HG02938 (cell line): ENCODE measurements at regions not wholly inside any gene's neighbourhood (a gene's known extent, or its start where the extent isn't known, plus 50 kb on each side); places are given as distances from the start of the nearest gene placed in this dataset.
"Not testable (repeated sequence)": the region's sequence is repeated elsewhere in the genome, so short reads cannot be mapped to it uniquely, and the experiment has no call there.

Source experiments
- ATAC-seq: cut with Tn5 transposase; IDR thresholded peaks from one replicate; pipeline ENCODE4 v1.9.1; 2021; ENCODE audit warnings: mild to moderate bottlenecking, moderate library complexity; ENCODE audit not compliant: unreplicated experiment

DNA sequence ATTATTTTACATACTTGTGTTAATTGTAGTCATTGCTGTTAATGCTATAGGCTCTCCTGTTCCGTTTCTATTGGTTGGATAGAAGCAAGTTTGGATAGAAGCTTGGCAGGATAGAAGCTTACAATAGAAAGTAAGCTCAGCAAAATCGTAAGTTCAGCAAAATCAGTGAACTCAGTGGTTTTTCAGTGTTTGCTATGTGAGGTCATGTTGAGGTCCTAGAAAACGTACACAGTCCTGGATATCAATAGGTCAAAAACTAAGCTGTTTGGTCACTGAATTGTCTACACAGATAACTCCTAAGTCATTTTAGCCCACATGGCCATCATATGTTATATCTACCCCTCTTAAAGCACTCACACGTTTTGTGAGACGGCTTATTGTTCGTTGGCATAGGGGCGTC is 299.4 kb downstream of the MAN2A1 start:
- ATAC-seq: no peak

DNA sequence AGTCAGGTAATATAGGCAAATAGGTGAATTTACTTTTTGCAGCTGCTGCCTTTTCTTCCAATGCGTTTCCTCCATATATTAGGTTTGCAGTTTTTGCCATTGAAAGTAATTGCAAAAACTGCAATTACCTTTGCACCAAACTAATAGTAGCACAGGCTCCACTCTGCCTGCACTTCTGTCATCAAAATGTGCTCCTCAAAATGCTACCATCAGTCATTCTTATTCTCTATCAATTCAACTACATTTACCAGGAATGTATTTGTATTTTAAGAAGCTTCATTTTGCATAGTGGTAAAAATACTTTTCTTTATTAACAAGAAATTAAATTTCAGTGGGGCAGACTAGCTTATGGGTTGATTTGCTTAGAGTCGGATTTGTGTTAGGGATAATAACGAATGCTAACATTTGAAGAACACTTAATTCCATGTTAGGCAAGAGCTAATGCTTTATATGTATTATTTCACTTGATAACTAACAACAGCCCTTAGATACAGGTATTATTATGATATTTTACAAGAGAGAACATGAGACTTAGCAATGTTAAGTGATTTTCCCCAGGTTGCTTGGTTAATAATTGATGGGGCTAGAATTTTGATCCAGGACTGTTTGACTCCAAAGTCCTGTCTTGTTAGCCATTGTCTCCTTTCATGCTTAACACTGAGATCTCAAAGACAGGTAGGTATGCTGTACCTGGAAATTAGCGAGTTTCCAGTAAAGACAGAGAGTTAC is 300.4 kb downstream of the MAN2A1 start:
- ATAC-seq: no peak

DNA sequence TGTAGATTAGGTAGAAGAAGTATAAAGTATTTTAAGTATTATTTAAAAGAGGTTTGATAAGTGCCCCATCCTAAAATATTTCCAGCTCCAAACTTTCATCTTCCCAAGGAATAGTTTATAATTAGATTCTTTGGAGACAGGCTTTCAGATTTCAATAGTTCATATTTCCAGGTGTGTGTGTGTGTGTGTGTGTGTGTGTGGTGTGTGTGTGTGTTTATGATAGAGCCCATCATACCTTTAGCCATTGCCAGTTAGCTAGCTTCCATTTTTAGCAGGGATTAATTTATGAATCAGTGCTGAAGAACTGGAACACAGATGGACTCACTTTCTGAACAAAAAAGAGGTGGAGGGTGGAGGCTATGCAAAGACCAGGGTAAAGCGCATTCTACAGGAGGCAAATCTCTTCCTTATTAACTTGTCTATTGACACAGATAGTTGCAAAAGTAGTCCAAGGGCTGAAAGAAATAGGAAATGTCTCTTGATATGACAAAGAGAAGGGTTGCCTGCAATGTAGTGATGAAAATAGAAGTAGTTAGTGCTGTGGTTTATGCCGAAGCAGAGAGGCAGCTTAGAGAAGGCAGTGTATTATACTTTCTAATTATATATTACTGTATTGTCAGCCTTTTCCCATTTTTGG is 301.1 kb downstream of the MAN2A1 start:
- no peak for ATAC-seq

DNA sequence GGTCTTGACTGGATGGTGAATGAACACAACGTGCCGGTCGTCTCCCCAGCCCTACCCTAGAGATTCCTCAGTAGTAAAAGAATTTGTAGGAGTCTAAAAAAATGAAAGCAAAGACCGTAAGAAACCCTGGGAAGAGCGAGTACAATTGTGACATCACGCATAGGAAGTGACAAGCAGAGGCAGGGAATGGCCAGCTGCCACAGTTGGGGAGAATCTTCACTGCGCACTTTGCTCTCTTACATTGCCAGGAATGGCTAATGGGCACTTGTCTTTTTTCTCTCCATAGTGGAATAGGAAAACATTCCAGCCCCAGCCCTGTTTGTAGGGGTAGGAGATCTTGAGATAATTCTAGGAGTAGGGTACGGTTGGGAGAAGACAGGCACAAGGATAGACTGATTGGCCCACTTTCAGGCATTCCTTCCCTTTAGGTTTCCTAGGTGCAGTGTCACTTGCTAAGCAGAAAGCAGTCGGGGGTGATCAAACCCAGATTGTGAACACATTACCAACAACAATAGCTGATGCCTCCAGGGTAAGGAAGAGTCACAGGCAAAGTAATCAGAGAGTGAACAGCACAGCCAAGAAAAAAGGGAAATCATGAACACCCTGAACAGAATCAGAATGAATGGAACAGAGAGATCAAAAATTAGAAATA is 302.7 kb downstream of the MAN2A1 start:
- ATAC-seq: no peak

DNA sequence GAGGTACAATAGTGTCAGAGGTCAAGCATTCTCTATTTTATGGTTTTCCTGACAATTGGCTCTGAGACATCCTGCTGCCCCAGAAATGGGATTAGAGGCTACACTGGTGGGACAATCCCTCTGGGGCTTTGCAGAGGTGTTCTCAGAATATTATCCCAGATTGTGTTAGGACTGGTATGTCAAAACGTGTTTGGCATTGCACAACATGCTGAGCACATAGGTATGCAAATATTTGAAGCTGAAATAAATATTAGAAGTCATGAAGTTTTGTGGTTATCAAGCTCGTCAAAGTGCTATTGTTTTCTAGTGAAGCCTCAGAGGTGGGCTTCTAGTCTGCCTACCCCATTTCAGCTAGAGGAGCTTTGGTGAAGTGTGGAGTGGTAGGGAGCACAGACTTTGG is 304.4 kb downstream of the MAN2A1 start:
- no peak for ATAC-seq

DNA sequence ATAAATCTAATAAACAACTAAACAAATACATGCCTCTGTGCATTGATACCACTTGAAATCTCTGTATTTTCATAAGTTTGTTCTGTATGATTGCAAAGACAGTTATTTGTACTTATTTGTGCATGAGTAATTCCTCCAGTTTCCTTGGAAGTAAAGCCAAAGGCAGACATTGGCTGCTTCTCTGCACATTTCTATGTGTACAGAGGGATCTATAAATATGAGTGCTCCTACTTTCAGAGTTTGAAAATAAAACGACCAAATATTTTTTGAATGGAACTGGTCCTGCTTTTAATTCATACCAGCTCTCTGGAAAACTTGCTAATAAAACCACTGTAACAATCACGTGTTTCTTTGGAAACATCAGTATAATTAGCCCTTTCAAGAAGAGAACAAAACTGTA is 306.5 kb downstream of the MAN2A1 start:
- ATAC-seq: no peak

DNA sequence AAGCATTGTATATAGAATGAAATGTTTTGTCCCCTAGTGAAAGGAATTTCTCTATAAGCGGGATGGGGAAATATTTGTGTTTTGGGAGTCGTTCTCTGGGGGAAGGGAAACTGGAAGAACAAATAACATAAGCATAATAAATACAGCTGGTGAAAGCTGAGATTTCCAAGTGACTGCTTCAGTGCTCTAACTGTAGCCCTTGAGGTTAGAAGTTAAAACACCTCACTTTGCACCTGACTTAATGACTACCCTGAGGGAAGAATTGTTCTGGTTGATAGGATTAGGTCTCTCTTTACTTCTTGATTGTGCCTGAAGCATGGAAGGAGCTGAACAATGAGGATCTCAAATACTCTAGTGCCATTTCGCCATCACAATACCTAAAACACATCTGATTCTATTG is 307.4 kb downstream of the MAN2A1 start:
- no peak for ATAC-seq

DNA sequence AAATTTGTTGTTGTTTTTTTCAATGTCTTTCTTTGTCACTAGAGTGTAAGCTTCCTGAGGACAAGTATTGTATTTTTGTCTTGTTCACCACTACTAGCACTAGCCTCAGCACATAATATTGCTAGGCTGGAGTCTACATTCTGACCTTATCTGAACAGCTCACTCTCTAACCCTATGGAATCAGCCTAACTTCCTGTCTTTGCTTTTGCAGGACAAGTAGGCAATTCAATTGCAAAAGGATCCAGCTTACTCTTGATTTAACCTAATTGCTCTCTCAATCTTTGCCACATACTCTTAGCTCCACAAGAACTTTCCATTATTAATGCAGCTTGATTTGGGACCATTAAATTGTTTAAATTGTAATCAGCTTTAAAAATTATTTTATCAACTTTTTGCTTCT is 308.5 kb downstream of the MAN2A1 start:
- ATAC-seq: no peak

DNA sequence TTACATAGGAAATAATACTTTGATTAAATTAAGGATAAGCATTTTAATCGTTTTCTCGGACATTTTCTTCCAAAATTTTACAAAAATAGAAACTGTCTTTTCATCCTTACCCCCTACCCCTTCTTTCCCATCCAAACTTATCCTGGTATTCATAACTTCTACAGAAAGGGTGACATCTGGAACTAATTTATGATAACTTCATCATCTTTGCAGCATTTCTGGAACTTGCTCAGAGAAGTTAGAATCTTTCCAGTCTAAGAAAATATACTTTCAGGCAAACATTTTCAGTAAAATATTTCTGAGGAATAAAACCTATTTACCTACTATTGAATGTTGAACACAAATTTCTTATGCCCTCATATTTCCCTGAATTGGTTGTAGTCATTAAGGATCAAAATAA is 309.0 kb downstream of the MAN2A1 start:
- no peak for ATAC-seq

DNA sequence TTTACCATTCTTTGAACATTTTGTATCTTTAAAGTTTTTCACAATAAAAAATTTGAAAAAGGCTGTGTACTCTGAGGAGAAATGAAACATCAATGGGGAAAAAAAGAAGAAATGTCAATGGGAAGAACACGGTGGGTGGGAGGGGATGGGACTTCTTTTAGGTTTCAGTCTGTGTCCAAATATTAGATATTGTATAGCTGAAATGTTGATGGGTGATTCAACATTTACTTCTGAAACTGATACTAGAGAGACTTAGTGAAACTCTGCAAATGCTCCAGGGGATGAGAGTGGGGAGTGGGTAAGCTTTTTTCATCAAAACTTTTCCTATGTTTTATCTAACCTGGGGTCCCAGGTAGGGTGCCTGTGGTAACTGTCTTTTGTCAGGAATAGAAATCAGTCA is 311.9 kb downstream of the MAN2A1 start:
- no peak for ATAC-seq

DNA sequence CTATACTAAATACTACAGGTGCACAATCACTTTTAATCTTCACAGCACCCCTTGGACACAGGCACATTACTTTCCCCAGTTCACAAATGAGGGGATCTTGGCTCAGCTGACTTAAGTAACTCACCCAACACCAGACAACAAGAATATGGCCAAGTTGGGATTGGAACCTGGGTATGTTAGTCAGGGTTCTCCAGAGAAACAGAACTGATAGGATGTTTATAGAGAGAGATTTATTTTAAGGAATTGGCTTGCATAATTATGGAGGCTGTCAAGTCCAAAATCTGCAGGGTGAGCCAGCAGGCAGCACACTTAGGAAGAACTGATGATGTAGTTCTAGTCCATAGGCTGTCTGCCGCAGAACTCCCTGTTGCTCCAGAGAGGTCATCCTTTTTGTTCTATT is 312.9 kb downstream of the MAN2A1 start:
- no peak for ATAC-seq

DNA sequence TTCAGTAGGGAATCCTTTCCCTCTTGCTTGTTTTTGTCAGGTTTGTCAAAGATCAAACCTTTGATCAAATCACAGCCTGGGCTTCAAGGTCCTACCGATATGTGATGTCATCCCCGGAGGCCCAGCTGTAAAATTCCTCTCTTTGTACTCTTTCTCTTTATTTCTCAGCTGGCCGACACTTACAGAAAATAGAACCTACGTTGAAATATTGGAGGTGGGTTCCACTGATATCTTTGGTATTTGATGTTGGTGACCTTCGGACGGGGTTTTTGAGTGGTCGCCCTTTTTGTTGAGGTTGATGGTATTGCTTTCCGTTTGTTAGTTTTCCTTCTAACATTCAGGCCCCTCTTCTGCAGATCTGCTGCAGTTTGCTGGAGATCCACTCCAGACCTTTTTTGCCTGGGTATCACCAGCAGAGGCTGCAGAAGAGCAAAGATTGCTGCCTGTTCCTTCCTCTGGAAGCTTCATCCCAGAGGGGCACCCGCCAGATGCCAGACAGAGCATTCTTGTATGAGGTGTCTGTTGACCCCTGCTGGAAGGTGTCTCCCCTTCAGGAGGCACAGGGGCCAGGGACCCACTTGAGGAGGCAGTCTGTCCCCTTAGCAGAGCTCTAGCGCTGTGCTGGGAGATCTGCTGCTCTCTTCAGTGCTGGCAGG is 316.3 kb downstream of the MAN2A1 start:
- not testable (repeated sequence) for ATAC-seq

DNA sequence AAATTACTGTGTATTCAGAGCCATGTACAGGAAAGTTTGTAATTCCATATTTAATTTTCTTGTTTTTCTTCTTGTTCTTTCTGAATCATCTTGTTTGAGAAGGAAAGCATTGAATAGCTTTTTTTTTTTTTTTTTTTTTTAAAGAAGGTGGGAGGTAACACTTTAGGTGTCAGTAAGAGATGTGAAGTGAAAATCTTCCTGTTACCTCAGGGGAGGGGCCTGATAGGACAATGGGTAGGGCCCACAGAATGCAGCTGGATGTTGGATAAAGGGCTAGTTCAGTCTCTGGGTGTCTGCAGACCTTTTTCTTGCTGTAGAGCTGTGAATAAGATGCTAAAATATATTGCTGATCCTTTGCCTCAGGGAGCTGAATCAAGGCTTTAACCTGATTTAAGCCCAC is 317.4 kb downstream of the MAN2A1 start:
- no peak for ATAC-seq

DNA sequence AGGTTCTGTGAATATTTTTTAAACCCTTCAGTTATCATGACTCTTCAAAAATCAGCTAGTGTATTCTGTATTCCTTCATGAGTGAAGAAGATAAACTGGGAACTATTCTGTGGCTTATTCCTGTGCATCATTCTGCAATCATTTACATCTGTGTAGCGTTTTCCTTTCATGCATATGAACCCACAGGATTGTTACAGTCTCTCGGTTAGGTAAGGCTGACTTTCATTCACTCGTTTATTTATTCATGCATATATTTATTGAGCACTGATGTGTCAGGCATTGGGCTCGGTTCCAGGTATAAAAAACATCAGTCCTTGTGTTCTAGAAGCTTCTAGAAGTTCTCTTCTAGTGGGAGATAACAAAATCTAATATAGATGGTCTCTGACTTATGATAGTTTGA is 318.4 kb downstream of the MAN2A1 start:
- ATAC-seq: no peak

DNA sequence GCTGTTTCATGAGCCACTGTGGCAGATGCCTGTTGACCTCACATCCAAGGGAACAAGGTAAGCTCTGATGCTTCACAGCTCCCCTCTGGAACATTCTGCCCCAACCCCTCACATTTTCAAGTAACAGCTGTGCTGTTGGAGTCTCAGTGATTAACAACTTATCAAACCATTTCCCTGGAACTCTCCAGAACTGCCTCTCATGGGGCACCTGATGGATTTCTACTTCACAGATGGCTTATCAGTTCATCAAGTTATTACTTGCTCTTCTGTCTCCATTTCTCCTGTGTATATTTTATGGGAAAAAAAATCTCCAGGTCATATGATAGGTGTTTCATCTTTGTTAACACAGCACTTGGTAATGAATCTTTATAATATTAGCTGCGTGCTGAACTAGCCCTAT is 322.4 kb downstream of the MAN2A1 start:
- no peak for ATAC-seq

DNA sequence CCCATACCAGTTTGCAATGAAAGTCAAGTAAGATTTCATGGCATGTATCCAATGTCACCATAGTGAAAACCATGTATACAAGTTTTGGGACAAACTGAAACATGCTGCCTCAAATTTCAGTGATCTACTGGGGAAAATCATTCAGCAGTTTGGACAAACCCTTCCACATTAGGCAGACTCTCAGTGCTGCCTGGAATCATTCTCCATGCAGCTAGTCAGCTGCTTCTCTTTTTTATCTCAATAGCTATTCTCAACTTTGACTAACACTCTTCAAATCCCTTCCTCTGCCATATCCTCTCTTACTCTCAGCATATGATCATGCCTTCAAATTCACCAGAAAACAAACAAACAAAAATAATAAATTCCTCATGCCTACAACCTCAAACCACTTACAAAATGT is 323.3 kb downstream of the MAN2A1 start:
- no peak for ATAC-seq

DNA sequence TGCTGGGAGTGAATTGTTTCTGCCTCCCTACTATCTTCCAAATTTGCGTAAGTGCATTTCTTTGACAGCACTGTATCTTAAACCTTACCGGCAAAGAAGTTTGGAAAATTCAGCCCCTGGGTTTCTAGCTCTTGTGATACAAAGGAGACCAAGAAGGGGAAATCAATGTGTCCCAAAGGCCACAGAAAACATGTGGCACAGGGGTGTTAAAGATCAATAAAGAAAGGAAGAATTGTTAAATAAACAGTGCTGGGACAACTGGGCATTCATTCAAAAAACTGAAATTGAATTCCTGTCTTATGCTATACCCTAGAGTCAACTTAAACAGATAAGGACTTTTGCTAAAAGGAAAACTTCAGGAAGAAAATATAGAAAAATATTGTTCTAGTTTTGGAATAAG is 328.1 kb downstream of the MAN2A1 start:
- no peak for ATAC-seq

DNA sequence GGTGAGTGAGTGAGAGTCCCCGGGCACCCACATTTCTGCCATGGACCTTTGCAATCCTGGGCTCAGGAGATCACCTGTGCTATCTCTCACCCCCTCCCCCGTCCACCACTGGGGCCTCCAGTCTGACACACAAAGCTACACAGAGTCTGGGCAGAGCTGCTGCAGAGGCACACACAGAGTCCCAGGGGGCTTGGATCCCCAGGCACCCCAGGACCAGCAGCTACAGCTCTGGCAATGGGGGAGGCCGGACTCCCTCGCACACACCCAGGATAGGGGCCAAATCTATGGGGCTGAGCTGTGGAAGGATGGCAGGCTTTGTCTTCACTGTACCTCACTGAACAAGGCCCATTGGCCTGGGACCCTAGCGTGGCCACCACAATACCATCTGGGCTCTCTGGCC is 328.8 kb downstream of the MAN2A1 start:
- ATAC-seq: no peak

DNA sequence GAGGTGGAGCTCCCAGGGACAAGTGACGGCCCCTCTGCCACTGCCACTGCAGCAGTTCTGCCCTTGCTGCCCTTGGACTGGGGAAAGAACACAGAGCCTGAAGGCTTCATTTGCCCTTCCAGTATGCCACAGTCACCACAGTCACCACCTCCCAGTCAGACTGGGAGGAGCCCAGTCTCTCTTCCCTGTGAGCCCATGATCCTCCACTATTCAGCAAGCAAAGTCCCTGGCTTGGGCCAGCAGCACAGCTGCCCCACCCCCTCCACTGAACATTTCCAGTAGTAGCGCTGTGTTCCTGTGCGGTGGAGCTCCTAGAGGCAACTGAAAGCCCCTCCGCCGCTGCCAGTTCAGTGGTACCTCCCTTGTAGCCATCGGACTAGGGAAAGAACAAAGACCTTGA is 329.4 kb downstream of the MAN2A1 start:
- no peak for ATAC-seq

DNA sequence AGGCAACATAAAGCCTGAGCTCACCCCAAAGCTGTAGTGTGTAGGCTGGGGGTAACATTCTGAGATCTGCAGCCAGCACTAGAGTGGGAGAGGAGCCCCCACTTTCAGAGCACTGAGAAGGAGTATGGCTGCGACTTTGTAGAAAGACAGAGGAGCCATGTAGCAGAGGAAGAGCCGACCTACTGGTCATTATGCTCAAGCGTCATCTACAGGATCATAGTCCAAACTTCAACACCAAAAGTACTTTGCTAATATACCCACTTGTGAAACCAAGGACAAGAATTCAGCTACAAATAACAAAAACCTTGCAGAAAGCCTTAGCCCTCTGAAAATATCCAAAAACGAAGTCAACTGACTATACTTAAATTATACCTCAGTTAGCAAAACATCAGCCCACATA is 330.1 kb downstream of the MAN2A1 start:
- ATAC-seq: no peak

DNA sequence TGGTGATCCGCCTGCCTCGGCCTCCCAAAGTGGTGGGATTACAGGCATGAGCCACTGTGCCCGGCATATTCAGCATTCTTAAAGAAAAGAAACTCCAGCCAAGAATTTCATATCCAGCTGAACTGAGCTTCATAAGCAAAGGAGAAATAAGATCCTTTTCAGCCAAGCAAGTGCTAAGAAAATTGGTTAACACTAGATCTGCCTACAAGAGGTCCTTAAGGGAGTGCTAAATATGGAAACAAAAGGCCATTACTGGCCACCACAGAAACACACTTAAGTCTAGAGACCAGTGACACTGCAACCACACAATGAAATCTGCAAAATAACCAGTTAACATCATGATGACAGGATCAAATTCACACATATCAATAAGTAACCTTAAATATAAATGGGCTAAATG is 331.5 kb downstream of the MAN2A1 start:
- no peak for ATAC-seq

DNA sequence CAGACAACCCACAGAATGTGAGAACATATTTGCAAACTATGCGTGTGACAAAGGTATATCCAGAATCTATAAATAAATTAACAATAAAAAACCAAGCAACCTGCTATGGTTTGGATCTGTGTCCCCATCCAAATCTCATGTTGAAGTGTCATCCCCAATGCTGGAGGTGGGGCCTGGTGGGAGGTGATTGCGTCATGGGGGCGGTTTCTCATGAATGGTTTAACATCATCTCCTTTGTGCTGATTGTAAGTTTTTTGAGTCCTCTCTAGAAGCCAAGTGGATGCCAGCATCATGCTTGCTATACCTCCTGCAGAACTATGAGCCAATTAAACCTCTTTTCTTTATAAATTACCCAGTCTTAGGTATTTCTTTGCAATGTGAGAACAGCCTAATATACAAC is 335.4 kb downstream of the MAN2A1 start:
- ATAC-seq: no peak
